ENCODE measurements at regions not wholly inside any gene's neighbourhood (a gene's known extent, or its start where the extent isn't known, plus 50 kb on each side); places are given as distances from the start of the nearest gene placed in this dataset.
"Not testable (repeated sequence)": the region's sequence is repeated elsewhere in the genome, so short reads cannot be mapped to it uniquely, and the experiment has no call there.

- no peak for DNase-seq
Observed at GRCh38 chr12:73714655-73715054, 823.0 kb upstream of the ATXN7L3B start.

DNA sequence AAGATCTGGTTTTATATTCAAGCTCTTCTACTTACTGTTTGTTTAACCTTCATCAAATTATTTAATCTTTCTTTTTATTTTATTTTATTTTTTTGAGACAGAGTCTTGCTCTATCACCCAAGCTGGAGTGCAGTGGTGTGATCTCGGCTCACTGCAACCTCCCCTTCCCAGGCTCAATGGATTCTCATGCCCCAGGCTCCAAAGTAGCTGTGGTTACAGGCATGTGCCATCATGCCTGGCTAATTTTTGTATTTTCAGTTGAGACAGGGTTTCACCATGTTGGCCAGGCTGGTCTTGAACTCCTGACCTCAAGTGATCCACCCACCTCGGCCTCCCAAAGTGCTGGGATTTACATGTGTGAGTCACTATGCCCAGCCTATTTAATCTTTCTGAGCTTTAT, 821.5 kb upstream of the ATXN7L3B start:
- not testable (repeated sequence) for DNase-seq

- DNase-seq, result no peak
Observed at GRCh38 chr12:73719223-73719622, 818.4 kb upstream of the ATXN7L3B start.

GRCh38 chr12:73726881-73727280, 810.8 kb upstream of the ATXN7L3B start:
- DNase-seq, result no peak

DNA sequence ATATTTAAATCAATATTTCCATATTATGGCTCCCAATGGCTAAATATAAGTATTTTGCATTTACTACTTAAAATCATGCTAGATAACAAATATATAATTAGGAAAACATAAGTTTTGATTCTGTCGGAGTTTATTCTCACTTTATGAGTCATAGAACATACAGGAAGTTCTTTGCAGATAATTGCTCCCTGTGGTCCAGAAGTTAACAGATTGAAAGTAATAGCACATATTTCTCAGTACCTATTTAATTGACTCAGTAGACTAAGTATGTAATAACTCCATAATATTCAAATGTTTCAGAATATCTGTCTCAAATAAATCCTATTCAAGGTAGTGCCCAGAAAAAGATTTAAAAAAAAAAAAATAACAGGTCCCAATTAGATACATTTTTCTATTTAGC, 806.0 kb upstream of the ATXN7L3B start:
- no peak for DNase-seq

GRCh38 chr12:73769337-73769736, 768.3 kb upstream of the ATXN7L3B start:
- DNase-seq, result no peak

GRCh38 chr12:73798523-73798922, 739.1 kb upstream of the ATXN7L3B start:
- no peak for DNase-seq

DNA sequence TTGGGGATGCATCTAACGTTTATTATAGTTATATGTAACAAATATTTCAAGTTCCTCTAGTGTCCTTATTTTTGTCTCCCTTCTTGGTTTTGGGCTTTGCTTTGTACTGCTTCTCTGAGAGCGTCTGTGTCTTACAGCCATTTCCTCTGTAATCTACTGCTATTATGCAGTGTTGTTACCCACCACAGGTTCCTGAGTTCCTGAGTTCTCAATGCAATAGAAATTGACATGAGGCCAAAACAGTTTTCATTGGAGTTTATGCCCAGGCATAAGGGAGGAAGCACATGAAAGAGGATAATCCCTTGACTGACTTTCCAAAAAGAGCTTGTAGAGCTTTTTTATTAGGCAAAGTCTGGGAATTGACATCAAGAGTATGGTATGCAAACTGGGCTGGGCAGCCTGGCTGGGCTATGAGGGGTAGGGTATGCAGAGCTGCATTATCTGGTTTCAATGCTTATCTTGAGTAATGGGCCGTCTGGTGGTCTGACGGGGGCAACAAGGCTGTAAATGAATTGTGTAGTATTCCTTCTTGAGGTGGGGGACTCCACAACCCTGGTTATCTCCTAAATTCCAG, 722.5 kb upstream of the ATXN7L3B start:
- no peak for DNase-seq

DNA sequence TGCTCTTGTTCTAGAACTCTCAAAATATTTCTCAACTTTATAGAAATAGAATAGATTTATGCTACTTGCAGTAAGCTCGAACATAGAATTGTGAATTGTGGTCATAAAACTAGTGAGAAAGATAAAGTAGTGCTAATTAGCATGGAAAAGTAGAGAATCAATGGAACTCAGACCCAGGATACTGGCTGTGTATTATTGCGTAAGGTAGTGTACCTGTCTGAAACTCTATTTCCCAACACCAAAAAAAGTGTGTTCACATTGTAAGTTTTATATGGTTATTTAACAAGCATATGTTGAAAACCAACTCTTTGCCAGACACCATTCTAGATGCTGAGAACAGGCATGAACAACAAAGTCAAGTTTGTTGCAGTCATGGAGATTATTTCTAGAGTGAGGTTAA, 720.5 kb upstream of the ATXN7L3B start:
- DNase-seq, result no peak

DNA sequence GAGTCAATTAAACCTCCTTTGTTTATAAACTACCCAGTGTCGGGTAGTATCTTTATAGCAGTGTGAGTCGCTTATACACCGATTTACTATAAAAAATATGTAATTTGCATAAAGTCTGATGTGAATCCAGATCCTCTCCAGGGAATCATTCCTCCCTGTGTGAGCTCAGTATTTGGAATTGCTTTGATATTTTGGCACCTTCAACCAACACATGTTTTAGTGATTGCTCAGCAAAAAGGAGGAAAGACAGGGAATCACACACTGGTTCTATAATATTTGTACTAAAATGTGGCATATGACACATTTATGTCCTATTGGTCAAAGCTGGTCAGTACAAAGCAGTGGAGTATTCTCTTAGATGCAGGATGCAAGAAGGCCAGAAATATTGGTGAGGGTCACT, 703.9 kb upstream of the ATXN7L3B start:
- DNase-seq, result no peak

GRCh38 chr12:73841963-73842362, 695.7 kb upstream of the ATXN7L3B start:
- DNase-seq, result no peak

DNA sequence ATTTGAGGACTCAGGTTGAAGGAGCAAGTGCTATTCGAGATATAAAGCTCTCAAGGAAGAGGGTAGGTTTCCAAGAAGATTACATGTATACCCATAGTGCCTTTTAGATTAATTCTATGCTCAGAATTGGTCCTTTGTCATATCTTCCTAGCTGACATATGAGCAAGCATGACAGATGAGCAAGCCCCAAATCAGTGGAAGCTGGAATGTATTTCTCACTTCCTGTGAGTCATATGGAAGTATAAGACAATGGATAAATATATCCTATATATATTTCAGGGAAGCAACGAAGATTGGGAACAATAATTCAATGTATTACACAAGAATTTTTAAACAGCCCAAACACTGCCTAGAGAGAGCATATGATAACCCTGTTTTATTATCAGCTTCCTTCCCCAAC, 674.1 kb upstream of the ATXN7L3B start:
- no peak for DNase-seq

DNA sequence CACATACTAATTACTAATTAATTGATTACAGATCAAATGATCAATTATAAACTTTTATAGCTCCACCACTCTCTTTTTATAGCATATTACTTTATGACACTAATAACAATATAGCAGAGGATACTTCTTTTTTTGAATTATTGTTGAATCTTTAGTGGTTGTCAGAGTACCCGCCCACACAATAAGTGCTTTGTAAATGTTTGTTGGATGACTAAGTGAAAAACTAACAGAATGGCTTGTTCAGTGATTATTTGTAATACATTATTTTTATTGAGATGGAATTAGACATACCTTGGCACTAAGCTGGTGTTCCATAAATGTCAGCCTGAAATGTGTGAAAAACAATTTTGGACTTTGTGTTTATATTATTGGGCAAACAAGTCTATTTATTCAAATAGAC, 670.5 kb upstream of the ATXN7L3B start:
- DNase-seq, result no peak

- DNase-seq, result not testable (repeated sequence)
Observed at GRCh38 chr12:73877291-73877690, 660.3 kb upstream of the ATXN7L3B start.

DNA sequence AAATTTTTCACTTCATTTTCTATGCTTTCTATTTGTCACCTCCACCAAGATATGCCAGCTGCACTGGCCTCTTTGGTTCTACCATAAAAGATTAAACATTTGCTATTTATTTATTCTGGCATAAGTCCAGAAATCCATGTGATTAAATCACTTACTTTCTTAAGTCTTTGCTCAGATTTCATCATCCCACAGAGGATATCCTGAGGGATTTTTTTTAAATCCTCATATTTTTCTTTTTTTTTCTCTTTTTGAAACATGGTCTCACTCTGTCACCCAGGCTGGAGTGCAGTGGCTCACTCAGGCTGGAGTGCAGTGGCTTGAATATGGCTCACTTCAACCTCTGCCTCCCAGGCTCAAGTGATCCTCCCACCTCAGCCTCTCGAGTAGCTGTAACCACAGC, 645.4 kb upstream of the ATXN7L3B start:
- no peak for DNase-seq

- DNase-seq, result no peak
Observed at GRCh38 chr12:73898645-73899044, 639.0 kb upstream of the ATXN7L3B start.

DNA sequence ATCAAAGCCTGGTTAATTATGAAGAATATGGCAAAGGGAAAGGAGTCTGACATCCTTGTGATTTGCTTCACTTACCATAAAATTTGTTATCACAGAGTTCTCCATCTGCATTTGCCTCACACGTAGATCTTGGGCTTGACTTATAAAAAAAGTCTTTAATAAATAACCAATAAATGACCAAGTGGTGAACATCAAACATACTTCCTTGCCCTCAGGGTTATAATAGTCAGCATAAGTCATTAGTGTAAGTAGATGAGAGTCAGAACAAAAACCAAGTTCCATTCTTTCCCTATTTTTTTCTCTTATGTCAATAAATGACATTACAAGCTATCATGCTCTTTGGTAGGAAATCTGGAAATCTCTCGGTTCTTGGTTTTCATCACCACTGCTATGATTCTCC, 635.4 kb upstream of the ATXN7L3B start:
- no peak for DNase-seq

DNA sequence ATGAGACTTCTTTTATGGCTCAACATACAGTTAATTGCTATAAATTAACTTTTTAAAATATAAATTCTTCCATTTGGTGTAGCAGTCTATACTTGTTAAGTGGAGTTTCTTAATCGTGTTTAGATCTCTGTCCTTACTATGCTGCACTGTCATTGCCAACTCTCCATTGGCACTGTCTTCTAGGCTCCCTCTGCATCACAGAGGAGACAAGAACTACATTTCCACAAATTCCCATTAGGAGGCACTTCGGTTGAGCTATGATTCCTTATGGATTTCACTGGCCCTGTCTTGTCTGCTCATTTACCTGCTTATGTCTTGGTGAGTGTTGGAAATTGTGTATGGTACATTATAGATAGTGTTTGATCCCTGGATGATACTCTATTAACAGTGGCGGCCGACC, 630.9 kb upstream of the ATXN7L3B start:
- no peak for DNase-seq

DNA sequence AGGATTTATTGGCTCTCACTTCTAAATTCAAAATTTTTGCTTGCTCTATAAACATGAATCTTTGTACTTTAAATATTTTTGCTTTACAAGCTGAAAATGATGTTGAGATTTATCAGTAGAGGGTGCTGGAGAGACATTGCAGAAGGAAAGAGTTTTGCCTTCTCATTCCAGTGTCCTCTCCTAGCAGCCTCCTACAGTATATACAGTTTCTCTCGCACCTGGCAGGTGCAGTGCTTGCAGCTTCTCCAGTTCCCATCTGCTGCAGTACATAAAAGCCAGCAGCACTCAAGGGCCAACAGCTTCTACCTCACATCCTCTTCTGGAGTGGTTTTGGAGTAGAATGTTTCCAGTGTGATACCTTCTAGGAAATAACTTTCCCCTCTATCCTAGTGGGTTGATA, 601.8 kb upstream of the ATXN7L3B start:
- no peak for DNase-seq

DNA sequence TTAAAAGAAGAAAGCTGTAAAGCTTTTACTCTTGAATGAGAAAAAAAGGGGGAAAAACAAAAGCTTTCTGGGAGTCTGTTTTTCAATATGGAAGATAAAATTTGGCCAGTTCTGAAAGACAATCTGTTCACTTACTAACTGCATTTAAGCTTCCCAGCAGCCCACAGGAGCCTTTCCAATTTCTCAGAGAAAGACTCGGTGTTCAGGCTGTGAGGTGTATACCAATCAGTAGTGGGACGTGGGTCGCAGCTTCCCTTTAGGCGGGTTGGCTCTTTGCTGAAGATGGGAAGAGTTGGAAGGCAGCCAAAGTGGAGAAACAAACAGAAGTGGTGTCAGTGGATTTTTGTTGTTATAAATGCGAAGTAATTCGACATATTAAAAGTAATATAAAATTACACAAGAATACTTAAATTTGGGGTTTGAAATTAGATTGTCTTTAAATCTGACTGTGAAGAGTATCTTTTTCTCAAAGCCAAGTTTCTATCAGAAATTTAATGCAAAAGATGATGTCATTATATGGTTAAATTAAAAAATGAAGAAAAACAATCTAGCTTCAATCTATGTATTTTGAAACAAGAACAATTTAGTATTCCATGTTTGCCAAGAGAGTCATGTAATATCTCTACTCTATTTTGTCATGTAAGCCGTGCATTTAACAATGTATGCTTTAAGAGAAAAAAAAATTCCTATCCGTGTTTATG, 590.2 kb upstream of the ATXN7L3B start:
- DNase-seq, result no peak

DNA sequence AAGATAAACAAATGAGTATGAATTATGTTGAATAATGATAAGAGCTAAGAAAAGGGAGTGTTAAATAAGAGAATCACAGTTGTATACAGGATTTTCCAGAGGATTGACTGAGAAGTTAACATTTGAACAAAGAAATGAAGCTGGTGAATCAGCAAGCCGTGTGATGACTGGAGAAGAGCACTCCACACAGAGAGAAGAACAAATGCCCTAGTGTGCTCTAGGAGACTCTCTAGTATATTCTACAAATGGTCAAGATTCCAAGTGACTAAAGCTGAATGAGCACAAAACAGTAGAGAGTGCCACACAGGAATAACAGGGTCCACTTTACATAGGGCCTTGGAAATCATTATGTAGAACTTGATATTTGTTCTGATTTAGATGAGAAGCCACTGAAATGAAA, 587.1 kb upstream of the ATXN7L3B start:
- DNase-seq, result no peak

DNA sequence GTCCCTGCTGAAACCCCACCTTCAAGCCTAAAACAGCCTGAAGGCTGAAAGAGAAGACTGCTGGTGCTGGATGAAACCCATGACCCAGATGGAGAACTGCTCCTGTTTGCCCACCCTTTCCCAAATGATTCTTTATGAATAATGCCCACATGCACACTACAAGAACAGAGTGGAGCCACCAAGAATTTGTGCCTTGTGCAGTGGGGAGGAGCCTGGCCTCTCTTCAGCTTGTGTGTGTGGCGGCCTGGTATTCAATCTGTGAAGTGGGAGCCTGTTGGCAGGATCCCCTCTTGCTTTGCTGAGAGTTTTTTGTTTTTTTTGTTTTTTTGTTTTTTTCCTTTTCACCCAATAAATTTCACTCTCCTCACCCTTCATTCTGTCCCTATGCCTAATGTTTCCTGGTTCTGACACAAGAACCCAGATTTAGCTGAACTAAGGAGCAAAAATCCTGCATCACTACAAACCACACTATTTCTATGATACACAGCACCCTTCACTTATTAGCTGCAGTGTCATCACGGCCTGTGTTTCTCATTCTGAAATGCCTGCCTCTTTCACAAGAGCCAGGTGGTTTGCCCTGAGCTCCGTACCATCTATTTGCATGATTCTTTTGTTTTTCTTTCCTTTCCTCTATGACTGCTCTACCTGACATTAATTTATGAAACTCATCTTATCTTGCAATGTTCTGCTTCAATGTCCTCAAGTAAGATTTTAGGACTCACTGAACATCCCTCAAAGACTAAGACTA, 585.5 kb upstream of the ATXN7L3B start:
- no peak for DNase-seq

GRCh38 chr12:73964641-73965040, 573.0 kb upstream of the ATXN7L3B start:
- DNase-seq, result no peak

GRCh38 chr12:73973486-73973885, 564.1 kb upstream of the ATXN7L3B start:
- no peak for DNase-seq
